Medulla oblongata (tissue), 1 donor: ENCODE measurements at regions not wholly inside any gene's neighbourhood (a gene's known extent, or its start where the extent isn't known, plus 50 kb on each side); places are given as distances from the start of the nearest gene placed in this dataset.
"Not testable (repeated sequence)": the region's sequence is repeated elsewhere in the genome, so short reads cannot be mapped to it uniquely, and the experiment has no call there.

Experiments used
- DNase-seq: peaks from one replicate; pipeline ENCODE4 v3.0.0-alpha.2; 2015; ENCODE audit errors: extremely low spot score

DNA sequence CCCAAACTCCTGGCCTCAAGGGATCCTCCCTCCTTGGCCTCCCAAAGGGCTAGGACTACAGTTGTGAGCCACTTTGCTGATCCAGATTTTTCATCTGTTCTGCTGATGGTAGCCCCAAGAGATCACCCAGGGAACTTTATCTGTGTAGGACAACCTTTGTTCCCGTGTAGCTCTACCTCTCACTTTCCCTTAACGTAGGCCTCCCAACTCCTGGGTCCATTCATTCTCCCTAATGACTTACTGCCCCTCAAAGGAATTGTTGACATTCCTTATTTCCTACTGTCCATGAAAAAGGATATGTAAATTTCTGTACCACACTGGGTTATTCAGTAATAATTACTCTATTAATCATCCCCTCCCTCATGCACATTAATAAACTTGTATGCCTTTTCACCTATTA, 51.0 kb upstream of the PHF24 start:
- DNase-seq, result no peak

GRCh38 chr9:34899535-34900158, 58.4 kb upstream of the PHF24 start:
- peak; percentile 95 for DNase-seq

DNA sequence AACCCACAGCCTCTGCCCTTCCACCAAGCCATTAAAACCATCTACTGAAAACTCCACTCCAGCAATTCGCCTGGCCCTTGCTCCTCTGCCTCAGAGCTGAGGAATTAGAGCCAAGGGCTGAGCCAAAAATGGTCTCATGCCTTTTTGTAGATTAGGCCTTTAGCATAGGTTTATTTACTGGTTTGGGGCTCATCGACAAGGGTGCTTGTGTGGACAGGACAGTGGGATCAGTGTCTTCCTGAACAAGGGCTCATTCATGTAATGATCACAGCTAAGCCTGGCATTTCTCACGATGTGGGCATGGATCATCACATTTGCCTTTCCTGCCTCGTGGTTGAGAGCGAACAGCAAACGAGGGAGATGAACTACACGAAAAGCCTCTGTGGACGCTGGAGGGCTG, 59.2 kb upstream of the PHF24 start:
- DNase-seq, result peak; percentile 90

DNA sequence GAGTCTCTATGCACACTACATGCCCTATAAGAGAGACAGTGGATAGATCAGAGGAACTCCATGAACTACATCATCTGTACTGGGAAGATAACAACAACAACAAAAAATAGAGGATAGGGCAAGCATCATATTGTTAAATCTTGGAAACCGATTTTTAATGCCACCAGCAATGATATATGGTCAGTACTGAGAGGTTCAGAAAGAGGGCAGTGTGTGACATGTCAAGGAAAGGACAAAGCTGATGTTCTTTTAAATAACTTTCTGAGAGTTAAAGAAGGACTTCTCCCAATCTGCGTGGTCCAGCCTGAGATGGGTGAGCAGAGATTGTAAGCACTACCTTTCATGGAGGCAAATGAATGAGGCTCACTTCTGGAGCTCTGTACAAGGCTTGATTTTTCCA, 62.0 kb upstream of the PHF24 start:
- DNase-seq, result no peak

DNA sequence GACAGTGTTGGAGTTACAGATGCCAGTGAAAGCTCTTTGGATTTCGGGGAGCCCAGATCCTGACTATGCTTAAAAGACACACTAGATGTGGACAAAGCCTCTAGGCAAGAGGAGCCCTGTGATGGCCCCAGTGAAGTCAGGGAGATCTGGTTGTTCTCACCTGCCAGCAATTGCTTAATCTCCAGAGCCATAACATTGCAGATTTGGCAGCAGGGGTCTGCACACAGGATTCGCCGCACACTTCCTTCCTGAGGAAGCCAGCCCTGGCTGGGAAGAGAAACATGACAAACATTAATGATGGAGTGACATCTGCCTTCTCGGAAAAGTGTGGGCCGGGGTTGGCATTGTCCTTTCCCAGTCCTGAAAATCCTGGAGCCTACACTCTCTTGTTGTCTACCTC, 65.2 kb upstream of the PHF24 start:
- no peak for DNase-seq

- DNase-seq, result no peak
Measured at GRCh38 chr9:34891386-34891785, 66.7 kb upstream of the PHF24 start.

GRCh38 chr9:34887841-34888240, 70.2 kb upstream of the PHF24 start:
- no peak for DNase-seq

DNA sequence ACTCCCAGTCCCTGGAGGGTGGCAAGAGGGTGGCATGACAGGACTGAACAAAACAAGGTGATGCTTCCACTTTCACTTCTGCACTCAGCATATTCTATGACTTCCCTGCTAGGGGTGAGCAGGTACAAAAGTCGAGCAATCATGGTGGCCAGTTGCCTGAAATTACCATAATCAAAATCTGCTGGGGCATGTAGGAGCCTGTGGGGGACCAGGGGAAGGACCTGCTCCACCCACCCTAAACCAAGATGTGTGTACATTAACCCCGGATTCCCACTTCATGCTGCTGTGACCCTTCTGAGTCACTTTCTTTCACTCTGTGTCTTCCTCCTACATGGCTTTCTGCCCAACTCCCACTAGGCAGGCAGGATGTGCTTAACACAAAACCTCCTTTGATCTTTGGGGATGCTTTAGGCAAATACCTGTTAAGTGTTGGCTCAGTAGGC, 73.3 kb upstream of the PHF24 start:
- no peak for DNase-seq

DNA sequence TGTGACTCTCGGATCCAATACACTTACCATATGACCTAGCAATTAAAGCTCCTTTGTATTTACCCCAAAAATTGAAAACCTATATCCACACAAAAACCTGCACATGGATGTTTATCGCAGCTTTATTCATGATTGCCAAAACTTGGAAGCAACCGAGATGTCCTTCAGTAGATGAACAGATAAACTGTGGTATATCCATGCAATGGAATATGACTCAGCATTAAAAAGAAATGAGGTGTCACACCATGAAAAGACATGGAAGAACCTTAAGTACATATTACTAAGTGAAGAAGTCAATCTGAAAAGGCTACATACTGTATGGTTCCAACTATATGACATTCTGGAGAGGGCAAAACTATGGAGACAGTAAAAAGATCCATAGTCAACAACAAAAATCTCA, 82.0 kb upstream of the PHF24 start:
- no peak for DNase-seq

- no peak for DNase-seq
Measured at GRCh38 chr9:34869390-34869789, 88.7 kb upstream of the PHF24 start.

GRCh38 chr9:34866614-34867013, 91.5 kb upstream of the PHF24 start:
- DNase-seq, result no peak

- no peak for DNase-seq
Measured at GRCh38 chr9:34863426-34863825, 94.7 kb upstream of the PHF24 start.

GRCh38 chr9:34862836-34863235, 95.2 kb upstream of the PHF24 start:
- DNase-seq, result peak; percentile 22

GRCh38 chr9:34862043-34862442, 96.0 kb upstream of the PHF24 start:
- peak; percentile 73 for DNase-seq

DNA sequence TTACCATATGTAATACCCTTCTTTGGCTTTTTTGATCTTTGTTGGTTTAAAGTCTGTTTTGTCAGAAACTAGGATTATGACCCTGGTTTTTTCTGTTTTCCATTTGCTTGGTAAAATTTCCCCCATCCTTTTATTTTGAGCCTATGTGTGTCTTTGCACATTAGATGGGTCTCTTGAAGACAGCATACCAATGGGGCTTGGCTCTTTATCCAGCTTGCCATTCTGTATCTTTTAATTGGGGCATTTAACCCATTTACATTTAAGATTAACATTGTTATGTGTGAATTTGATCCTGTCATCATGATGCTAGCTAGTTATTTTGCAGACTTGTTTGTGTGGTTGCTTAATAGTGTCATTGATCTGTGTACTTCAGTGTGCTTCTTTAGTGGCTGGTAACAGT, 103.1 kb upstream of the PHF24 start:
- DNase-seq, result not testable (repeated sequence)

DNA sequence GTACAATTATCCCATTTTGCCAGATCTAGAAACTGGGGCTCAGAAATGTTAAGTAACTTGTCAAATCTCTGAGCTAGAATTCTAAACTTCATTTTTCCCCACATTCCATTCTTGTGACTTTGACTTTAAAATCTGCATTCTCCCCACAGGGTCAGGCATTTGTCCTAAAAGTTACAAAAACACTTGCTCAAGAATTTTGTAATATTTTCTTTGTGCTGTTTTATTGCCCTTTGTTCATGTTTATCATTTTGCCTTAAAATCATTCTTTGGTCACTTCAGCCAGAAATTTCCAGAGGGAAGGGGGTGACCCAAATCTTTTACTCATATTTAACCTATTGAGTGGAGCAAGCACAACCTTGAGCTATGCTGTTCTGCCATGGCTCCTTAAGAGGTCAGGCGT, 120.1 kb upstream of the CCL21 start:
- DNase-seq, result no peak

DNA sequence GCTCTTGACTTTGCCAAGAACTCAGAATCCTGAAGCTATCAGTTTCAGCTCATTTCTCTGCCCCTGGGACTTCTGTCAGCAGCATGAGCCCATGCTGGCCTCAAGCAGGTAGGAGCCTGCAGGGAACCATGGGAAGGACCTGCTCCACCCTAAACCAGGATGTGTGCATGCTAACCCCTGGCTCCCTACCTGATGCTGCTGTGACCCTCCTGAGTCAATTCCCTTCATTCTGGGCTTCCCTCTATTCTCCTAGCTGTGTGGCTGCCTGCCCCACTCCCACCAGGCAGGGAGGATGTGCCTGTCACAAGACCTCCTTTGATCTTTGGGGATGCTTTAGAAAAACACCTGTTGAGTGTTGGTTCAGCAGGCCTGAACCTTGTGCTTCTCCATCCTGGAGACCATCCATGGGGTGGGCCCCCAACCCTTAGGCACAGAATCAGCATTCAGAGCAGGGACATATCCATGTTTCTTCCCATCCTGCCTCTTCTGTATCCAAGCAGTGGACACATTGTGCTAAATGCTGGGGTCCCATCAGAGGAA, 117.1 kb upstream of the CCL21 start:
- DNase-seq, result no peak

GRCh38 chr9:34825775-34826174, 115.8 kb upstream of the CCL21 start:
- no peak for DNase-seq

DNA sequence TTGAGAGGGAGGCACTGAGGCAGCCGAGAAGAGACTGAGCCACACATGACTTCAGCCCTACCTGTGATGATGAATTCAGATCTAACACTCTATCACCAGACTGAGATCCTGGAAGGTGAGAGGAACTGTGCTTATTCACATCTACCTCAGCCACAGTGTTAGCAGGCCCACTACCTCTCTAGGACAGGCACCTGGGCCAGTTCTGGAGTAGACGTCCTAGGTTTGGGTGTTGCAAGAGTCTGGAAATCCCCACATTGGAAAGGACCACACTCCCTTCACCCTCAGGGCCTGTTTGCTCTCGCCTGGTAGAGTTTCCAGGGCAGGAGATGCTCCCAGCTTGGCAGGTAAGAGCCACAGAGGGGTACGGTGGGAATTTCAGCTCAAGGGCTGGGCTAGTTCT, 113.8 kb upstream of the CCL21 start:
- no peak for DNase-seq

GRCh38 chr9:34810187-34810524, 100.2 kb upstream of the CCL21 start:
- DNase-seq, result no peak

- peak; percentile 32 for DNase-seq
Measured at GRCh38 chr9:34809504-34810186, 99.7 kb upstream of the CCL21 start.

DNA sequence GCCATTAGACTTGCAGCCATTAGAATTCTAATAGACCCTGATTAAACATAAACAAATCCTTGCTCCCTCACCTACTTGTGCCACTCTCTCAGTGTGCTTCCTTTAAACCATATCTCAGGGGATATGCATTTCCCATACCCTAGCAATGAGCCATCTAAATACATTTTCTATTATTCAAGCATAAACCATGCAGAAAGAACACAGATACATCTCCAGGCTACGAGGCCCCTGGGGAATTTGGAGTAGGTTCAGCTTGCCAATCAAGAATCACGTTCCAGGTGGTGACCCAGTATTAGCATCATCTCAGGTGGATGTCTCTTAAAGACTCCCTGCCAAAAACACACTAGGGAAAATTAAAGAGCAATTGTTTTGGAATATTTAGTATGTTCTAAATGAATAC, 93.0 kb upstream of the CCL21 start:
- no peak for DNase-seq

- DNase-seq, result no peak
Measured at GRCh38 chr9:34797367-34797766, 87.4 kb upstream of the CCL21 start.

GRCh38 chr9:34796924-34797323, 87.0 kb upstream of the CCL21 start:
- DNase-seq, result no peak
